ENCODE measurements at regions not wholly inside any gene's neighbourhood (a gene's known extent, or its start where the extent isn't known, plus 50 kb on each side); places are given as distances from the start of the nearest gene placed in this dataset.

GRCh38 chr5:168086746-168087145 lies 204.7 kb upstream of the WWC1 start:
- Histone ChIP-seq H3K9me3 (no peaks in the 10 kb centered on the region), H3K27me3 (no peaks in the 10 kb centered on the region), H3K4me1 (no peaks in the 10 kb centered on the region), H3K4me3 (replicated peaks in 1 of 3) (no peak overlapping the region), H3K27ac (no peak overlapping the region), H3K36me3 (no peaks in the 10 kb centered on the region)
- DNase-seq, result no peak
- intact Hi-C loops (cut with DNase I), result no loop called here
- no peak for TF ChIP-seq CTCF (IDR thresholded peaks at IDR 0.05)
- TF ChIP-seq POLR2A (IDR thresholded peaks at IDR 0.05), result no peak
- WGBS, 2 donors, result 86 to 95% methylated on average over 2 of the region's 2 CpGs

- 91 to 92% methylated on average over 13 of the region's 13 CpGs for WGBS, 2 donors
- intact Hi-C loops (cut with DNase I), result no loop called here
Measured at GRCh38 chr5:168088410-168089173, 202.9 kb upstream of the WWC1 start.

GRCh38 chr5:168089201-168089887 lies 202.1 kb upstream of the WWC1 start:
- no peak overlapping the region for H3K27ac ChIP-seq

More at GRCh38 chr5:168088410-168089173, 202.9 kb upstream of the WWC1 start:
- Histone ChIP-seq H3K9me3 (no peaks in the 10 kb centered on the region), H3K27ac (no peak overlapping the region), H3K36me3 (no peaks in the 10 kb centered on the region), H3K4me1 (no peaks in the 10 kb centered on the region), H3K4me3 (replicated peaks in 1 of 3) (no peak overlapping the region), H3K27me3 (no peaks in the 10 kb centered on the region)
- TF ChIP-seq CTCF (IDR thresholded peaks at IDR 0.05) (no peak), POLR2A (IDR thresholded peaks at IDR 0.05) (no peak)
- DNase-seq, result no peak

GRCh38 chr5:168092209-168093185 lies 198.9 kb upstream of the WWC1 start:
- Histone ChIP-seq H3K4me1 (no peaks in the 10 kb centered on the region), H3K9me3 (no peaks in the 10 kb centered on the region), H3K27me3 (no peaks in the 10 kb centered on the region), H3K36me3 (no peaks in the 10 kb centered on the region), H3K4me3 (replicated peaks in 1 of 3) (no peak overlapping the region), H3K27ac (no peak overlapping the region)
- intact Hi-C loops (cut with DNase I), result no loop called here
- no peak for DNase-seq
- WGBS, 2 donors, result 85 to 91% methylated on average over 8 of the region's 8 CpGs
- TF ChIP-seq CTCF (IDR thresholded peaks at IDR 0.05) (no peak), POLR2A (IDR thresholded peaks at IDR 0.05) (no peak)

More at GRCh38 chr5:168089201-168089887, 202.1 kb upstream of the WWC1 start:
- intact Hi-C loops (cut with DNase I), result no loop called here
- WGBS, 2 donors, result 91 to 92% methylated on average over 4 of the region's 4 CpGs
- no peak for DNase-seq
- no peaks in the 10 kb centered on the region for H3K36me3 ChIP-seq
- TF ChIP-seq CTCF (IDR thresholded peaks at IDR 0.05), result no peak
- TF ChIP-seq POLR2A (IDR thresholded peaks at IDR 0.05), result no peak
- H3K4me1 ChIP-seq, result no peaks in the 10 kb centered on the region
- no peak overlapping the region for H3K4me3 ChIP-seq (replicated peaks in 1 of 3)
- no peaks in the 10 kb centered on the region for H3K9me3 ChIP-seq
- no peaks in the 10 kb centered on the region for H3K27me3 ChIP-seq

Data from thyroid gland (tissue), 4 donors.